ENCODE measurements at regions not wholly inside any gene's neighbourhood (a gene's known extent, or its start where the extent isn't known, plus 50 kb on each side); places are given as distances from the start of the nearest gene placed in this dataset.
"Not testable (repeated sequence)": the region's sequence is repeated elsewhere in the genome, so short reads cannot be mapped to it uniquely, and the experiment has no call there.

GRCh38 chr4:128542047-128542446, 254.4 kb upstream of the PGRMC2 start:
- Histone ChIP-seq H3K27me3 (replicated peaks in 1 of 7) (no peaks in the 10 kb centered on the region), H3K4me3 (no peak overlapping the region), H3K36me3 (no peaks in the 10 kb centered on the region), H3K4me1 (no peaks in the 10 kb centered on the region), H3K9me3 (no peaks in the 10 kb centered on the region), H3K27ac (no peak overlapping the region)
- TF ChIP-seq POLR2AphosphoS5 (IDR thresholded peaks at IDR 0.05) = no peak
- TF ChIP-seq, protein P1, sequence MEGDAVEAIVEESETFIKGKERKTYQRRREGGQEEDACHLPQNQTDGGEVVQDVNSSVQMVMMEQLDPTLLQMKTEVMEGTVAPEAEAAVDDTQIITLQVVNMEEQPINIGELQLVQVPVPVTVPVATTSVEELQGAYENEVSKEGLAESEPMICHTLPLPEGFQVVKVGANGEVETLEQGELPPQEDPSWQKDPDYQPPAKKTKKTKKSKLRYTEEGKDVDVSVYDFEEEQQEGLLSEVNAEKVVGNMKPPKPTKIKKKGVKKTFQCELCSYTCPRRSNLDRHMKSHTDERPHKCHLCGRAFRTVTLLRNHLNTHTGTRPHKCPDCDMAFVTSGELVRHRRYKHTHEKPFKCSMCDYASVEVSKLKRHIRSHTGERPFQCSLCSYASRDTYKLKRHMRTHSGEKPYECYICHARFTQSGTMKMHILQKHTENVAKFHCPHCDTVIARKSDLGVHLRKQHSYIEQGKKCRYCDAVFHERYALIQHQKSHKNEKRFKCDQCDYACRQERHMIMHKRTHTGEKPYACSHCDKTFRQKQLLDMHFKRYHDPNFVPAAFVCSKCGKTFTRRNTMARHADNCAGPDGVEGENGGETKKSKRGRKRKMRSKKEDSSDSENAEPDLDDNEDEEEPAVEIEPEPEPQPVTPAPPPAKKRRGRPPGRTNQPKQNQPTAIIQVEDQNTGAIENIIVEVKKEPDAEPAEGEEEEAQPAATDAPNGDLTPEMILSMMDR (IDR thresholded peaks at IDR 0.05 in 8 of 11, conservative IDR thresholded peaks at IDR 0.05 in 3 of 11) = no peak
- no peak for TF ChIP-seq POLR2A (IDR thresholded peaks at IDR 0.05)
- intact Hi-C loops (cut with DNase I; ENCODE audit: low total_unique reads) = no loop called here
- 77 to 98% (median 90%) methylated on average over 3 of the region's 3 CpGs for WGBS, 5 donors
- DNase-seq = no peak

GRCh38 chr4:128540122-128540521, 252.5 kb upstream of the PGRMC2 start:
- H3K4me1 ChIP-seq = no peaks in the 10 kb centered on the region
- 67 to 76% (median 71%) methylated on average over 3 of the region's 3 CpGs for WGBS, 5 donors
- H3K9me3 ChIP-seq = no peaks in the 10 kb centered on the region
- H3K27ac ChIP-seq = no peak overlapping the region
- H3K4me3 ChIP-seq = no peak overlapping the region
- TF ChIP-seq POLR2AphosphoS5 (IDR thresholded peaks at IDR 0.05) = no peak
- TF ChIP-seq, protein P1 (IDR thresholded peaks at IDR 0.05 in 8 of 11, conservative IDR thresholded peaks at IDR 0.05 in 3 of 11) = no peak
- TF ChIP-seq POLR2A (IDR thresholded peaks at IDR 0.05) = no peak
- intact Hi-C loops (cut with DNase I; ENCODE audit: low total_unique reads) = no loop called here
- H3K27me3 ChIP-seq (replicated peaks in 1 of 7) = no peaks in the 10 kb centered on the region
- DNase-seq = no peak
- H3K36me3 ChIP-seq = no peaks in the 10 kb centered on the region

GRCh38 chr4:128538111-128538882, 250.7 kb upstream of the PGRMC2 start:
- Histone ChIP-seq H3K27ac (no peak overlapping the region), H3K27me3 (replicated peaks in 1 of 7) (no peaks in the 10 kb centered on the region), H3K4me1 (no peaks in the 10 kb centered on the region), H3K9me3 (no peaks in the 10 kb centered on the region), H3K36me3 (no peaks in the 10 kb centered on the region), H3K4me3 (no peak overlapping the region)
- TF ChIP-seq, protein P1 (IDR thresholded peaks at IDR 0.05 in 8 of 11, conservative IDR thresholded peaks at IDR 0.05 in 3 of 11) = no peak
- TF ChIP-seq POLR2A (IDR thresholded peaks at IDR 0.05) (no peak), POLR2AphosphoS5 (IDR thresholded peaks at IDR 0.05) (no peak)
- intact Hi-C loops (cut with DNase I; ENCODE audit: low total_unique reads) = no loop called here
- DNase-seq = no peak
- 88 to 95% (median 92%) methylated on average over 13 of the region's 13 CpGs for WGBS, 5 donors

GRCh38 chr4:128536746-128537145, 249.1 kb upstream of the PGRMC2 start:
- Histone ChIP-seq H3K4me3 (no peak overlapping the region), H3K4me1 (no peaks in the 10 kb centered on the region), H3K27me3 (replicated peaks in 1 of 7) (no peaks in the 10 kb centered on the region), H3K9me3 (no peaks in the 10 kb centered on the region), H3K36me3 (no peaks in the 10 kb centered on the region), H3K27ac (no peak overlapping the region)
- intact Hi-C loops (cut with DNase I; ENCODE audit: low total_unique reads) = no loop called here
- whole genome bisulfite sequencing, 5 donors = 83 to 100% (median 93%) methylated on average over 1 of the region's 1 CpG
- TF ChIP-seq, protein P1 (IDR thresholded peaks at IDR 0.05 in 8 of 11, conservative IDR thresholded peaks at IDR 0.05 in 3 of 11) = no peak
- TF ChIP-seq POLR2A (IDR thresholded peaks at IDR 0.05) (no peak), POLR2AphosphoS5 (IDR thresholded peaks at IDR 0.05) (no peak)
- no peak for DNase-seq

GRCh38 chr4:128535510-128535909, 247.9 kb upstream of the PGRMC2 start:
- H3K27me3 ChIP-seq (replicated peaks in 1 of 7); H3K4me1 ChIP-seq; H3K36me3 ChIP-seq; H3K27ac ChIP-seq; H3K4me3 ChIP-seq; DNase-seq; H3K9me3 ChIP-seq; intact Hi-C loops (cut with DNase I; ENCODE audit: low total_unique reads): not testable (repeated sequence)
- 72 to 84% (median 80%) methylated on average over 4 of the region's 4 CpGs for WGBS, 5 donors
